ENCODE measurements at regions not wholly inside any gene's neighbourhood (a gene's known extent, or its start where the extent isn't known, plus 50 kb on each side); places are given as distances from the start of the nearest gene placed in this dataset.

GRCh38 chr5:73375191-73375545 lies 73.4 kb downstream of the FOXD1 start:
- Histone ChIP-seq H3K4me1 (peaks cover 20% of the 10 kb centered on the region), H3K27ac (no peak overlapping the region), H3K4me2 (no peak overlapping the region), H3K9me3 (no peaks in the 10 kb centered on the region), H3K4me3 (no peak overlapping the region)
- TF ChIP-seq CHD2 (IDR thresholded peaks at IDR 0.05; ENCODE audit: low read length, partially characterized antibody): no peak
- TF ChIP-seq BHLHE40 (IDR thresholded peaks at IDR 0.05; ENCODE audit: low read depth, low read length): no peak
- TF ChIP-seq EP300 (IDR thresholded peaks at IDR 0.05): no peak
- no peak for TF ChIP-seq POLR2A (IDR thresholded peaks at IDR 0.05; ENCODE audit: low read length)
- no peak for TF ChIP-seq PHF8 (IDR thresholded peaks at IDR 0.05; ENCODE audit: borderline replicate concordance, low read depth)
- no peak for TF ChIP-seq ZC3H11A (IDR thresholded peaks at IDR 0.05)
- no peak for TF ChIP-seq GATA3 (IDR thresholded peaks at IDR 0.05; ENCODE audit: borderline replicate concordance)
- no peak for TF ChIP-seq MAX (IDR thresholded peaks at IDR 0.05)
- no peak for TF ChIP-seq BCL3 (IDR thresholded peaks at IDR 0.05)
- 88% methylated on average over 2 of the region's 2 CpGs for WGBS (ENCODE audit: missing lambda C conversion rate)
- ATAC-seq: no peak
- POLR2A ChIA-PET: no interaction called here
- no peak for DNase-seq (ENCODE audit: low read depth in 1 of 2, low spot score in 1 of 2)
- CTCF ChIA-PET: interaction anchor here (0.6 to 1.6 kb wide), 2 partner anchors 84 to 159 kb away, joined by 3 to 4 read pairs; no protein-coding TSS in a partner anchor
- no peak for FAIRE-seq

GRCh38 chr5:73374520-73375190 lies 73.9 kb downstream of the FOXD1 start:
- no peak overlapping the region for H3K4me3 ChIP-seq
- ChIA-PET POLR2A (no interaction called here), CTCF (interaction anchor here (0.6 to 1.6 kb wide), 6 partner anchors 25 to 158 kb away, joined by 3 to 4 read pairs (median 3); no protein-coding TSS in a partner anchor)
- 52% methylated on average over 7 of the region's 7 CpGs for WGBS (ENCODE audit: missing lambda C conversion rate)
- peak overlapping the region in 1 of 2 experiments; percentile 56; a peak in 2 of 6 replicates for H3K27ac ChIP-seq
- H3K4me2 ChIP-seq: no peak overlapping the region
- H3K9me3 ChIP-seq: no peaks in the 10 kb centered on the region
- TF ChIP-seq RARB (CRISPR knock-in tag; IDR thresholded peaks at IDR 0.05) (no peak), RCOR1 (IDR thresholded peaks at IDR 0.05; ENCODE audit: low read depth, low read length) (no peak), JUNB (IDR thresholded peaks at IDR 0.05) (no peak), NR3C1 (IDR thresholded peaks at IDR 0.05) (no peak), MAZ (IDR thresholded peaks at IDR 0.05; ENCODE audit: borderline replicate concordance, low read depth, low read length) (no peak), HES2 (IDR thresholded peaks at IDR 0.05) (no peak), CEBPB (IDR thresholded peaks at IDR 0.05) (no peak), PBX3 (IDR thresholded peaks at IDR 0.05) (no peak), RAD21 (conservative IDR thresholded peaks at IDR 0.05 in 1 of 2, IDR thresholded peaks at IDR 0.05 in 1 of 2) (no peak), FOSB (CRISPR knock-in tag; IDR thresholded peaks at IDR 0.05) (no peak), POLR2A (IDR thresholded peaks at IDR 0.05; ENCODE audit: low read length) (no peak), ELK1 (IDR thresholded peaks at IDR 0.05; ENCODE audit: low read depth, low read length) (no peak), HOXB5 (CRISPR knock-in tag; IDR thresholded peaks at IDR 0.05) (no peak), FOXS1 (CRISPR knock-in tag; IDR thresholded peaks at IDR 0.05) (no peak)
- ATAC-seq: no peak
- peak in 1 of 2 experiments; percentile 16 for DNase-seq (ENCODE audit: low read depth in 1 of 2, low spot score in 1 of 2)
- peaks cover 25% of the 10 kb centered on the region for H3K4me1 ChIP-seq
- FAIRE-seq: no peak

Data from A549 (cell line).